Stimulated activated CD4-positive, alpha-beta T cell treated with anti-CD3 and anti-CD28 coated beads, TNF-alpha, amount 100 ng/mL, for 1 hour (primary cell): ENCODE measurements at regions not wholly inside any gene's neighbourhood (a gene's known extent, or its start where the extent isn't known, plus 50 kb on each side); places are given as distances from the start of the nearest gene placed in this dataset.
A peak's percentile ranks its signal among the peaks of the same experiment; 100 is the strongest.
"Not testable (repeated sequence)": the region's sequence is repeated elsewhere in the genome, so short reads cannot be mapped to it uniquely, and the experiment has no call there.

ENCODE experiments used
- DNase-seq, 3 donors: peaks; one replicate each; pipeline ENCODE4 v3.0.0-alpha.2; 2020; ENCODE audit warnings: low read depth in 3 of 3, low spot score in 1 of 3

- not testable (repeated sequence) for DNase-seq
Measured at GRCh38 chr16:29237495-29237894, 169.0 kb downstream of the NPIPB11 start.

- not testable (repeated sequence) for DNase-seq
Measured at GRCh38 chr16:29237023-29237422, 169.5 kb downstream of the NPIPB11 start.

- not testable (repeated sequence) for DNase-seq
Measured at GRCh38 chr16:29235836-29236370, 170.6 kb downstream of the NPIPB11 start.

GRCh38 chr16:29234536-29235275, 171.8 kb downstream of the NPIPB11 start:
- not testable (repeated sequence) for DNase-seq

GRCh38 chr16:29233705-29234404, 172.7 kb downstream of the NPIPB11 start:
- DNase-seq: not testable (repeated sequence)

GRCh38 chr16:29232811-29233704, 173.5 kb downstream of the NPIPB11 start:
- DNase-seq: no peak

GRCh38 chr16:29232160-29232705, 174.3 kb downstream of the NPIPB11 start:
- not testable (repeated sequence) for DNase-seq

GRCh38 chr16:29231244-29231643, 175.3 kb downstream of the NPIPB11 start:
- no peak for DNase-seq

GRCh38 chr16:29230671-29231096, 175.8 kb downstream of the NPIPB11 start:
- DNase-seq: no peak

GRCh38 chr16:29230006-29230668, 176.4 kb downstream of the NPIPB11 start:
- not testable (repeated sequence) for DNase-seq

- DNase-seq: not testable (repeated sequence)
Measured at GRCh38 chr16:29229616-29230005, 176.9 kb downstream of the NPIPB11 start.

GRCh38 chr16:29228664-29229611, 177.6 kb downstream of the NPIPB11 start:
- DNase-seq: not testable (repeated sequence)

- peak in 2 of 3 donors; percentile 13 to 26 for DNase-seq
Measured at GRCh38 chr16:29227751-29228663, 178.5 kb downstream of the NPIPB11 start.

- no peak for DNase-seq
Measured at GRCh38 chr16:29226782-29227181, 179.7 kb downstream of the NPIPB11 start.

GRCh38 chr16:29224675-29225074, 181.8 kb downstream of the NPIPB11 start:
- not testable (repeated sequence) for DNase-seq

GRCh38 chr16:29222615-29223014, 183.9 kb downstream of the NPIPB11 start:
- DNase-seq: not testable (repeated sequence)

GRCh38 chr16:29222008-29222407, 184.5 kb downstream of the NPIPB11 start:
- DNase-seq: not testable (repeated sequence)
